RWPE1 (cell line): ENCODE measurements at regions not wholly inside any gene's neighbourhood (a gene's known extent, or its start where the extent isn't known, plus 50 kb on each side); places are given as distances from the start of the nearest gene placed in this dataset.

Source experiments
- CTCF ChIA-PET: fragments of 350-600 bp; sonication (Branson Sonifier 250); formaldehyde crosslinking; extraction: SDS; loops from one replicate; lab custom pipeline; 2021; lab: Yijun Ruan, JAX
- POLR2A ChIA-PET: fragments of 400-600 bp; formaldehyde crosslinking; extraction: SDS; loops from one replicate; lab custom pipeline; 2020; ENCODE audit warnings: antibody characterized with exemption; ENCODE audit not compliant: low non-redundant PET; lab: Yijun Ruan, JAX
- DNase-seq: peaks from one replicate; pipeline ENCODE4 v3.0.0; 2012; ENCODE audit warnings: low spot score
- H3K27ac ChIP-seq: fragments of 450-650 bp; 2 replicates; pipeline ENCODE4 v1.5.1; 2017
- CTCF ChIP-seq: fragments of 450-650 bp; conservative IDR thresholded peaks from 2 replicates; pipeline ENCODE4 v1.5.1; 2017; ENCODE audit warnings: low read depth, mild to moderate bottlenecking

- CTCF ChIA-PET, result interaction anchor here (0.7 to 1.1 kb wide), 4 partner anchors 9 to 613 kb away, joined by 3 read pairs; no protein-coding TSS in a partner anchor
Observed at GRCh38 chr14:97185186-97185585, 388.0 kb downstream of the VRK1 start.

GRCh38 chr14:97187916-97188315 lies 390.7 kb downstream of the VRK1 start:
- DNase-seq, result no peak
- ChIA-PET POLR2A (no interaction called here), CTCF (interaction anchor here (0.6 to 0.7 kb wide), 2 partner anchors 1051 to 1921 kb away, joined by 3 to 6 read pairs; no protein-coding TSS in a partner anchor)
- no peak for TF ChIP-seq CTCF
- no peak overlapping the region for H3K27ac ChIP-seq

More at GRCh38 chr14:97185186-97185585, 388.0 kb downstream of the VRK1 start:
- 0 out of 2 replicates have a peak, but pooled peaks have one; percentile 6 for TF ChIP-seq CTCF
- peak; percentile 13 for DNase-seq
- POLR2A ChIA-PET, result no interaction called here
- H3K27ac ChIP-seq, result no peak overlapping the region

- no peak for TF ChIP-seq CTCF
- no peak overlapping the region for H3K27ac ChIP-seq
- POLR2A ChIA-PET, result no interaction called here
- CTCF ChIA-PET, result interaction anchor here (0.6 kb wide), 1 partner anchor 34 kb away, joined by 3 read pairs; no protein-coding TSS in a partner anchor
- no peak for DNase-seq
Observed at GRCh38 chr14:97196336-97196735, 399.2 kb downstream of the VRK1 start.

- ChIA-PET POLR2A (no interaction called here), CTCF (no interaction called here)
- H3K27ac ChIP-seq, result no peak overlapping the region
- no peak for DNase-seq
- no peak for TF ChIP-seq CTCF
Observed at GRCh38 chr14:97198813-97199212, 401.6 kb downstream of the VRK1 start.

- H3K27ac ChIP-seq, result no peak overlapping the region
- ChIA-PET POLR2A (no interaction called here), CTCF (no interaction called here)
- no peak for DNase-seq
- TF ChIP-seq CTCF, result no peak
Observed at GRCh38 chr14:97200245-97200644, 403.1 kb downstream of the VRK1 start.

GRCh38 chr14:97206916-97207315 lies 409.7 kb downstream of the VRK1 start:
- CTCF ChIA-PET, result no interaction called here
- no peak for TF ChIP-seq CTCF
- no peak overlapping the region for H3K27ac ChIP-seq
- no peak for DNase-seq
- POLR2A ChIA-PET, result no interaction called here
